ENCODE measurements at regions not wholly inside any gene's neighbourhood (a gene's known extent, or its start where the extent isn't known, plus 50 kb on each side); places are given as distances from the start of the nearest gene placed in this dataset.
A peak's percentile ranks its signal among the peaks of the same experiment; 100 is the strongest.

GRCh38 chr14:104359301-104359968, 220.1 kb upstream of the C14orf180 start:
- DNase-seq: peak; percentile 8

- DNase-seq: no peak
These were observed 219.6 kb upstream of the C14orf180 start for GRCh38 chr14:104359969-104360442.

GRCh38 chr14:104360501-104360900, 219.1 kb upstream of the C14orf180 start:
- DNase-seq: no peak

- DNase-seq: peak; percentile 10
These were observed 218.4 kb upstream of the C14orf180 start for GRCh38 chr14:104361101-104361591.

GRCh38 chr14:104361921-104362681, 217.5 kb upstream of the C14orf180 start:
- peak; percentile 12 for DNase-seq

GRCh38 chr14:104362761-104363605, 216.6 kb upstream of the C14orf180 start:
- peak; percentile 9 for DNase-seq

GRCh38 chr14:104363891-104364760, 215.4 kb upstream of the C14orf180 start:
- peak; percentile 17 for DNase-seq

- DNase-seq: peak; percentile 9
These were observed 214.7 kb upstream of the C14orf180 start for GRCh38 chr14:104364830-104365229.

GRCh38 chr14:104366931-104367865, 212.4 kb upstream of the C14orf180 start:
- no peak for DNase-seq

GRCh38 chr14:104367866-104368750, 211.5 kb upstream of the C14orf180 start:
- DNase-seq: no peak

- DNase-seq: no peak
These were observed 210.8 kb upstream of the C14orf180 start for GRCh38 chr14:104368751-104369100.

GRCh38 chr14:104369208-104369607, 210.4 kb upstream of the C14orf180 start:
- DNase-seq: no peak

- no peak for DNase-seq
These were observed 209.2 kb upstream of the C14orf180 start for GRCh38 chr14:104370256-104370870.

GRCh38 chr14:104371031-104371430, 208.5 kb upstream of the C14orf180 start:
- no peak for DNase-seq

- no peak for DNase-seq
These were observed 207.6 kb upstream of the C14orf180 start for GRCh38 chr14:104371917-104372316.

GRCh38 chr14:104372390-104373054, 207.0 kb upstream of the C14orf180 start:
- no peak for DNase-seq

GRCh38 chr14:104373055-104373854, 206.3 kb upstream of the C14orf180 start:
- DNase-seq: no peak
